Colonic mucosa (tissue), 4 donors: ENCODE measurements at regions not wholly inside any gene's neighbourhood (a gene's known extent, or its start where the extent isn't known, plus 50 kb on each side); places are given as distances from the start of the nearest gene placed in this dataset.
"Not testable (repeated sequence)": the region's sequence is repeated elsewhere in the genome, so short reads cannot be mapped to it uniquely, and the experiment has no call there.

Experiments
- DNase-seq: peaks from one replicate; pipeline ENCODE4 v3.0.0-alpha.2; 2020
- H3K27ac ChIP-seq: fragments of 200-600 bp; one replicate; pipeline ENCODE4 v1.8.0; 2021
- H3K27me3 ChIP-seq: fragments of 200-600 bp; one replicate; pipeline ENCODE4 v1.8.0; 2021
- H3K36me3 ChIP-seq: fragments of 200-600 bp; one replicate; pipeline ENCODE4 v1.8.0; 2021
- H3K4me1 ChIP-seq: fragments of 200-600 bp; one replicate; pipeline ENCODE4 v1.8.0; 2021; ENCODE audit warnings: mild to moderate bottlenecking
- H3K4me3 ChIP-seq: fragments of 200-600 bp; one replicate; pipeline ENCODE4 v1.8.0; 2021
- H3K9ac ChIP-seq, 2 donors: one replicate each; pipeline ENCODE4 v1.7.0; 2013; ENCODE audit warnings: control low read depth in 2 of 2, low read depth in 2 of 2, low read length in 2 of 2
- H3K9me3 ChIP-seq: fragments of 200-600 bp; one replicate; pipeline ENCODE4 v1.8.0; 2021
- intact Hi-C: fragments of 100-400 bp; cut with DNase I; formaldehyde crosslinking; loops from one replicate; pipeline ENCODE4 v1.14.1; 2022
- TF ChIP-seq, protein P1 (sequence below): fragments of 200-600 bp; IDR thresholded peaks from one replicate; pipeline ENCODE4 v1.8.0; 2022; ENCODE audit warnings: antibody characterized with exemption, mild to moderate bottlenecking
- donor health status: healthy.
- donor health status: DM: no; HTN: no; CAD: no.
- donor health status: DM: no; HTN: no; CAD: no.

DNA sequence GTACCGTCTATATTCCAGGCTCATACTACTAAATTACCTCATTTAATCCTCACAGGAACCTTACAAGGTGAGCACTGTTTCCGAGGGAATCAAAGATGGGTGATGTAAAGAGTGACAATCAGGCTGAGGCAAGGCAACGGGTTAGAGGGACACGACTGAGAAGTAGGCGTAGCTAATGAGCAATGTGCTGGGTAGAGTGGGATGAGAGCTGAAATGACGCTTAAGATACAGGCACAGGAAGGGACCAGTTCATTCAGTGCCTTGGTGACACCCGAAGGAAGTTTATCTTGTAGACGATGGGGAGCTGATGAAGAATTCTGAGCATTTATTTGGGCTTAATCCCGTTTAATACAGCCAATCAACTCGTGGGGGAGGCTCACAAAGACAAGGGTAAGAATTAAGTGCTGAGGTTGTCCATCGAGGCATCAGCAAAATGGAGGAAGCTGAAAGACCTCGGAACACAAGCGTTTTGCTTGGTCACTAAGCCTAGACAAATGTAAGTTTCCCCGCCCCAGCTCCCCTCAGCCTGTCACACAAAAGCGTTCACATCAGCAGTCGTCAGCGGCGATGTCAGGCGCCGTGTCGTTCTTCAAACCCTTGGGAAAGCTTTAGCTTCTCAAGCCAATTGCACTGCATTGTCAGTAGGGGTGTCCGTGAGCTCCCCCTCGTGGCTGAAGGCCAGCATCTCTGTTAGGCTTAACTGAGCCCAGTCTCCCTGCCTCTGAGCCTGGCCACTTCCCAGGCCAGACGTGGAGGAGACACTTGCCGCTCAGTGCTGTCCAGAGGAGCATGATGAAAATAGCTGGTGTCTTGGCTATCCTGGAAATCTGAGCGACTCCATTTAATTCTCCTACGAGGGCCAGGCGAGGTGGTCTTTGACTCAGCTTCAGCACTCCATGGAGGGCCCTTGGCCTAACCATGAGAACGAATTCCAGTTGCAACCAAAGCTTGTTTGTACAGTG lies 288.5 kb upstream of the G2E3 start:
- TF ChIP-seq, protein P1, sequence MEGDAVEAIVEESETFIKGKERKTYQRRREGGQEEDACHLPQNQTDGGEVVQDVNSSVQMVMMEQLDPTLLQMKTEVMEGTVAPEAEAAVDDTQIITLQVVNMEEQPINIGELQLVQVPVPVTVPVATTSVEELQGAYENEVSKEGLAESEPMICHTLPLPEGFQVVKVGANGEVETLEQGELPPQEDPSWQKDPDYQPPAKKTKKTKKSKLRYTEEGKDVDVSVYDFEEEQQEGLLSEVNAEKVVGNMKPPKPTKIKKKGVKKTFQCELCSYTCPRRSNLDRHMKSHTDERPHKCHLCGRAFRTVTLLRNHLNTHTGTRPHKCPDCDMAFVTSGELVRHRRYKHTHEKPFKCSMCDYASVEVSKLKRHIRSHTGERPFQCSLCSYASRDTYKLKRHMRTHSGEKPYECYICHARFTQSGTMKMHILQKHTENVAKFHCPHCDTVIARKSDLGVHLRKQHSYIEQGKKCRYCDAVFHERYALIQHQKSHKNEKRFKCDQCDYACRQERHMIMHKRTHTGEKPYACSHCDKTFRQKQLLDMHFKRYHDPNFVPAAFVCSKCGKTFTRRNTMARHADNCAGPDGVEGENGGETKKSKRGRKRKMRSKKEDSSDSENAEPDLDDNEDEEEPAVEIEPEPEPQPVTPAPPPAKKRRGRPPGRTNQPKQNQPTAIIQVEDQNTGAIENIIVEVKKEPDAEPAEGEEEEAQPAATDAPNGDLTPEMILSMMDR, result peak; percentile 81
- intact Hi-C loops, result no loop called here
- Histone ChIP-seq H3K4me1 (no peaks in the 10 kb centered on the region), H3K36me3 (no peaks in the 10 kb centered on the region), H3K27ac (no peak overlapping the region), H3K9ac (no peak overlapping the region), H3K4me3 (no peak overlapping the region), H3K27me3 (no peaks in the 10 kb centered on the region), H3K9me3 (no peaks in the 10 kb centered on the region)
- DNase-seq, result peak; percentile 79

DNA sequence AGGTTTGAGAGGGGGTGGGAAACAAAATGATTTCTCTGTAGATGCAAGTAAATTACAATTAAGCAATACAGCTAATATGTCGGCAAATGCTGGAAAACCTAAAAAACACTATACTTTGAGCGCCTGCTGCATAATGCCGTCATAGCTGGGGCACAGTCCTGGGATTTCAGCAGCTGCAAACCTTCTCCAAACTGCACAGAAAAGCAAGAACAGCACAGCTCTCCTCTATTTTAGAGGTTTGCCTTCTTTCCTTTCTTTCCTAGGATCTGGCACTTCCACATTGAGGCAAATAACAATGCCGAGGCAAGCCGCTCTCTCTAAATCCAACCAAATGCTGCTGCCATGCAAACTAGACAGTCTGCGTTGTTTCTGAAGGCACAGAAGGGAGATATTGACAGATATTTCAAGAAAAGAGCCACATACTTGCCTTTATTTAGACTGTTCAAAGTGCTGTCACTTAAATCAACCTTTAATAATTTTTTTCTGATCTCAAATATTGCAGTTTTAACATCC lies 287.1 kb upstream of the G2E3 start:
- H3K27me3 ChIP-seq, result no peaks in the 10 kb centered on the region
- no peaks in the 10 kb centered on the region for H3K36me3 ChIP-seq
- no peak for DNase-seq
- no peaks in the 10 kb centered on the region for H3K4me1 ChIP-seq
- intact Hi-C loops, result no loop called here
- H3K9me3 ChIP-seq, result no peaks in the 10 kb centered on the region
- H3K4me3 ChIP-seq, result no peak overlapping the region
- TF ChIP-seq, protein P1, result no peak
- no peak overlapping the region for H3K27ac ChIP-seq
- H3K9ac ChIP-seq, result no peak overlapping the region

DNA sequence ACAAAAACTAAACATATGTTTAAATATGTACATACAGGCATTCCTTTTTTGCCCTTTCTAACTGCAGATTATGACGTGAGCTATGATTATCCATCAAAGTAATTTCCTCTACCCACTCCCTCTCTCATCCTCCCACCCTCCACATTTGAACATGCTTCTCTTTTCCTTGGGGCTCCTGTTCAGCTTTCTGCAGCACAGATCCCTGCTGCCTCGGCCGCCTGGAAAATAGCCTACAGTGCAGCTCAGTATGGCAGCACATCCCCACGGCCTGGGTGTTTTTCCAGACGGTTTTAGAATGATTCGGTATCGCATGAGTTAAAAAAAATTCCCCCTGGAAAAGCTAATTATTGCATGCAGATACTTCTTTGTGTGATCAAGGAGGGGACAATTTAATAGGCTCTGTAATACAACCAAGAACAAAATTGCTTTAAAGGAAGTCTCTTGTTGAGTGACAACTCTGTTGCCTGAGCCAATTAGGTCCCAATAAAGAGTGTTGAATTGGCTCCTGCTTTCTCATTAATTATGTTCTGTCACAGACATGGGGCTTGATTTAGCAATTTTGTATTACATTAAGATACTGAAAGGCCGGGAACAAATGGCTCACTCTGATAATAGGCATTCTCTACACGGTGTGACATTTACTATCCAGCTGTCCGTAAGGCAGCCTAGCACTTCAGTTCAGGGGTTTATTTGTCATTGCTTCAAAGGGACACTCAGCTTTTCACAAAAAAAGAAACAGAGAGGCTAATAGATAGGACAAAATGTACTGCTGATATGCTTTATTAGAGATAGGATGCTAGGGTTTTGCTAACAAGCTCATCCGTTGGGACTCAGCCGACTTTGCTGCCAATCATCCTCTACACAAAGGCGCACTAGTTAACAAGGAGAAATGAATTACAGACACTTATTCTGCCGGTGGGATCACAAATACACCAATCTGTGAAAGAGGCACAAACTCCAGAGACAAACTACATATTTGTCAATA lies 285.8 kb upstream of the G2E3 start:
- intact Hi-C loops, result no loop called here
- no peaks in the 10 kb centered on the region for H3K27me3 ChIP-seq
- no peaks in the 10 kb centered on the region for H3K4me1 ChIP-seq
- DNase-seq, result no peak
- no peaks in the 10 kb centered on the region for H3K9me3 ChIP-seq
- H3K9ac ChIP-seq, result no peak overlapping the region
- H3K27ac ChIP-seq, result no peak overlapping the region
- TF ChIP-seq, protein P1, result no peak
- no peaks in the 10 kb centered on the region for H3K36me3 ChIP-seq
- H3K4me3 ChIP-seq, result no peak overlapping the region

DNA sequence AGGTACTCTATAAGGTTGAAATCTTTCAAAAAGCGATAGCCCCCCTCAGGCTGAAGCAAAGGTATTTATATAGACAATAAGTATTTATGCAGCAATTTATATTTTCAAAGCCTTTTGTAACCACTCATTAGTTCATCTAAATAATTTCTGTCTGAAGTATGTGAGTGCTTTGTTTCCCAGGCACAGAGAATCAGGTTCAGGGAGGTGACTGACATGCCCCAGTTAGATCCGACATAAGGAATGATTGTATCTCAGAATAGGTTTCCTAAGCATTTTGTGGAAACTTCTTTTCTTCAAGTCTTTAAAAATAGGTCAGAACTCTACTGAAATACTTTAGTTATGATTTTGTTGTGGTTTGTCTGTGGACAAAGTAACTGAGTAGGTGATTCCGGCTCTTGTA lies 283.4 kb upstream of the G2E3 start:
- DNase-seq, result no peak
- intact Hi-C loops, result no loop called here
- Histone ChIP-seq H3K9me3 (no peaks in the 10 kb centered on the region), H3K36me3 (no peaks in the 10 kb centered on the region), H3K9ac (no peak overlapping the region), H3K27ac (no peak overlapping the region), H3K4me1 (no peaks in the 10 kb centered on the region), H3K27me3 (no peaks in the 10 kb centered on the region), H3K4me3 (no peak overlapping the region)
- TF ChIP-seq, protein P1, result no peak

DNA sequence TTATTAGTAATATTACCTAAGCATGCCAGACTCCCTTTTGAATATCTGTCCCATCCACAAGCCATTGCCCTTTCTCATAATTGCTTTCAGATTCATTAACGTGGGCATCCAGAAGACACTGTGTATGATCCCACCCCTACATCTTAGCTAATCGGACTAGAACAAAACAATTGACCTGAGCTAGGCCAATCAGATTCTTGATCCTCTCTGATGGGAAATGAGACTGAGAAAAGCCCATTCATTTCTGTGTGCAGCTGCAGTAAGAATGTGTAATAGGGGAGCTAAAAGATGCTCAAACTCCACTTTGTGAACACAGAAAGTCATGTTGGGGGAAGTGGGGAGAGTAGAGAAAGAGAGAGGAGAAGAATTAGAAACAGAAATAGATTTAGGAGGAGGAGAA lies 281.7 kb upstream of the G2E3 start:
- no peaks in the 10 kb centered on the region for H3K4me1 ChIP-seq
- no peaks in the 10 kb centered on the region for H3K27me3 ChIP-seq
- no peak overlapping the region for H3K27ac ChIP-seq
- DNase-seq, result no peak
- no peak overlapping the region for H3K9ac ChIP-seq
- intact Hi-C loops, result no loop called here
- H3K36me3 ChIP-seq, result no peaks in the 10 kb centered on the region
- H3K4me3 ChIP-seq, result no peak overlapping the region
- no peaks in the 10 kb centered on the region for H3K9me3 ChIP-seq
- TF ChIP-seq, protein P1, result no peak

DNA sequence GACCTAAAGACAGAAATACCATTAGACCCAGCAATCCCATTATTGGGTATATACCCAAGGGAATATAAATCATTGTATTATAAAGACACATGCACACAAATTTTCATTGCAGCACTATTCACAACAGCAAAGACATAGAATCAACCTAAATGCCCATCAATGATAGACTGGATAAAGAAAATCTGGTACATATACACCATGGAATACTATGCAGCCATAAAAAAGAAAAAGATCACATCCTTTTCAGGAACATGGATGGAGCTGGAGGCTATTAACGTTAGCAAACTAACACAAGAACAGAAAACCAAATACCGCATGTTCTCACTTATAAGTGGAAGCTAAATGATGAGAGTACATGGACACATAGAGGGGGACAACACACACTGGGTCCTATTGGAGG lies 280.1 kb upstream of the G2E3 start:
- DNase-seq, result not testable (repeated sequence)

More for the DNA sequence above, 280.1 kb upstream of the G2E3 start:
- H3K9ac ChIP-seq, H3K36me3 ChIP-seq, H3K9me3 ChIP-seq, H3K27ac ChIP-seq, H3K4me1 ChIP-seq, intact Hi-C loops, H3K4me3 ChIP-seq, H3K27me3 ChIP-seq: not testable (repeated sequence)
